NCI-H2196 treated with DMSO at 0.1 percent for 48 hours (cell line): ENCODE measurements at regions not wholly inside any gene's neighbourhood (a gene's known extent, or its start where the extent isn't known, plus 50 kb on each side); places are given as distances from the start of the nearest gene placed in this dataset.

ENCODE experiments used
- DNase-seq: peaks from one replicate; lab custom pipeline; 2025; ENCODE audit not compliant: unreplicated experiment; lab: John Stamatoyannopoulos, UW

DNA sequence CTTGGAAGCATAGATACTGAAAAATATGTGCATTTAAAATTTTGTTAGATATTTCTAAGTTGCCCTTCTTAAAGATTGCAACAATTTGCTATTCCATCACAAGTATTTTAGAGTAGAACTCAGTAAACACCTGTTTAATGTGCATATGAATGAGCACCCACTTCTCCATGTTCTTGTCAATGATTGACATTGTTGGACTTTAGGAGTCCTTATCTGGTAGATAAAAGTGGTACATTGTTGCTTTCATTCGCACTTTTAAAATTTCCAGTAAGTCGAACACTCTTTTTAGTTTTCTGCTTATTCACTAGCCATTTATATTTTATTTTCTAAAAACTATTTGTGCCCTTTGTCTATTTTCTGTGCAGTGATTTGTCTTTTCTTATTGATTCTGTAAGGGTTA lies 478.3 kb downstream of the SOX2 start:
- no peak for DNase-seq

DNA sequence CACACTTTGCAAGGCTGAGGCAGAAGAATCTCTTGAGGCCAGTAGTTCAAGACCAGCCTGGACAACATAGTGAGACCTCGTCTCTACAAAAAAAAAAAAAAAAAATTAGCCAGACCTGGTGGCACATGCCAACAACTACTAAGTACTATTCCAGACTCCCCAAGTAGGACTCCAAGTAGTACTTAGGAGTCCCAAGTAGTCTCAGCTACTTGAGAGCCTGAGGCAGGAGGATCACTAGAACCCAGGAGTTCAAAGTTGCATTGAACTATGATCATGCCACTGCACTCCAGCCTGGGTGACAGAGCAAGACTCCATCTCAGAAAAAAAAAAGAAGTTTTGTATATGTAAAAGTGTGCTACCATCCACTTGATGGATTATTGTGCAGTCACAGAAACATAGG lies 486.6 kb downstream of the SOX2 start:
- DNase-seq: no peak

DNA sequence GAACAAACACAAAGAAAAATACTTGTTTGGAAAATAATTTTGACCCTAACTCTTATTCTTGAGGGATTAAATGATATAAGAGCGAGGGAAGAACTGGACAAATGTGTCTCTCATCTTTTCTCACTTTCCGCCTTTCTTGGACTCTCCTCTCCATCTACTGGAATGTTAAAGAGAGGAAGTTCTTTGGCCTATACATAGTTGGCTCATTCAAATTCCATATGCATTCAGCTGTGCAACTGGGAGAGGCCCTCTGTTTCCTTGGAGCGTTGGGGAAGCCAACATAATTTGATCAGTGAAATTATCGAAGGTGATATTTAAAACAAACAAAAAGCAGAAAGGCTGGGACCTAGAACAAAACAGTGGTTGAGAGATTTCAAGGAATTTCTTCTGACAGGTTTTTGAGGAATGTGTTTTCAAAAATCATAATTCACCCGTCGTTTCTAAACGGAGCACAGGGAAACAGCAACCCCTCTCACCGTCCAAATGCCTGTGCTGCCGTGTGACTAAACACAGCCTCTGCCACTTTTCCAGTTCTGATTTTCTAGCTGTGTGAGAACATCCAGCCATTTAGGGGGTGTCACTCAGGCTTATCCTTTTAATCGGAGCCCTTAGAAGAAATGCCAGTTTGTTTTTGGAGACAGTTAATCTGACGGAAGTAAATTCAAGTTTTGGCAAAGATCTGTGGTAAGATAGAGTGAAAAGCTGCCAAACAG lies 489.9 kb downstream of the SOX2 start:
- no peak for DNase-seq

DNA sequence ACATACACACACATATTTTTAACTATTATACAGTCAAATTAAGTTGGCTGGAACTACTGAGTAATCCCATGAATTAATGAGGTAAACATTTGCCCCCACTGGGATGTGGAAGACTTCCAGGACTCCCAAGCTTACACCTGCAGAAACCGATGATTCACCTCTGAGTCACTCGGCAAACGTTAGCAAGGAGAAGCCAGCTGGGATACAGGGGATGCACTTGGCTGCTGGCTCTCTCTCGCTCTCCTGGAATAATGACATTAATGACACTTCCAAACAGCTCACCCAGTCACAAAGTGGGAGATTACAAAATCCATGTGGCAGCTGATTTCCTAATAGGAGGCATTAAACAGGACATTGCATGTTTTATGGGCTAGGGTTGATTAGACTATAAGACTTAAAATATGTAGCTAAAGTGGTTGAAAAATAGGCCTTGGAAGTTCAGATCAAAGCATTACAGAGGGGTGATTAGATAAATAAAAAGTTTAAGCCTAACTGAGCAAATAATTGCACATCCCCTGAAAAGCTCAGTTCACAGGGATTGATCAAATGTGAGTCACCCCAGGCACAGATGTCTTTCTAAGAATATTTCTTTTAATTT lies 500.9 kb downstream of the SOX2 start:
- DNase-seq: peak; percentile 96

DNA sequence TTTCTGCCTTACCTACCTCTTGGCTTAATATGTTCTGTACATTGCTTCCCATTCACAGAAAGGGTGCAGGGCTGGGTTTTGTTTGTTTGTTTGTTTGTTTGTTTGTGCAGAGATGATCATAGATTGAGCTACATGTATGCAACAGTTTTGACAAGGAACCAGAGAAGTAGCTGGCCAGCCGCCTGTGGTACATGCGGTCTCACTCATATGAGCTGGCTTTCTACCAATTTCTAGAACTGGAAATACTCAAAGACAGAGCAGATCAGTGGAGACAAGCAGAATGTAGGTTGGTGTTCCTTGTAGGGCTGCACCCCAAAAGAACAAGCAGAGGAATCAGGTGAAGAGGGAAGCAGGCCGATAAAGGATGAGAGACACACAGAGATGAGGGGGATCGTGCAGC lies 502.7 kb downstream of the SOX2 start:
- no peak for DNase-seq

DNA sequence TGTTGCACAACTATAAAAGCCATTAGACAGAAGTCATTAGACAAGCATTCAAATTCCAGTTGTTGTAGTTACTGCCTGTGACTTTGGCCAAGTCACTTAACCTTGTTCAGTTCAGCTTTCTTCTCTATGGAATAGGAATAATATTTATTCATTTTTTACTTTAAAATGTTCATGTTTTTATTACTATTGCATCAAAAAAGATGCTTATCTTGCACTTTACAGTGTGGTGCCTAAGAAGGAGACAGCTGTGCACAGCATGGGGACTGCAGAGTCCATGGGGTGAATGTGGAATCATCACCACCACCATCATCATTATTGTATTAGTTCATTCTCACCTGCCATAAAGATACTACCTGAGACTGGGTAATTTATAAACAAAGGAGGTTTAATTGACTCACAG lies 504.2 kb downstream of the SOX2 start:
- DNase-seq: no peak

DNA sequence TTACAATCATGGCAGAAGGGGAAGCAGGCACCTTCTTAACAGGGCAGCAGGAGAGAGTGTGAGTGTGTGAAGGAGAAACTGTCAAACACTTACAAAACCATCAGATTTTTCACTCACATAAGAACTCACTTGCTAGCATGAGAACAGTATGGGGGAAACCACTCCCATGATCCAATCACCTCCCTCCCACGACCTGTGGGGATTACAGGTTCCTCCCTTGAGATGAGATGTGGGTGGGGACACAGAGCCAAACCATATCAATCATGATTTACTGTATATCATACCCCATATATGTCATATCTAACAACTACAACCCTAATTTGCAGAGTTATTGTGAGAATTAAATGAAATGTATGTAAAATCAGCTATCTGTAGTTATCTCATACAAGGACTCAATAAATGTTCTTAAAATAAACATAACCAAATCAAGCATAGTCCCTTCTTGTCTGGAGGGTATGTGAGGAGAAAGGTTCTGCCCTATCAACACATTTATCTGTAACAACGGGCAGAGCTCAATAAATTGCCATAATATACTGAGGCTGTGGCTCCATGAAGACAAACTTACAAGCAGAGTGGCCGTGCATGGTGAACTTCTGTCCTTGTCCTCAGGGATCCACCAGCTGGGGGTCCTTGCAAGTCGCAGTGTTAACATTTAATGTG lies 504.7 kb downstream of the SOX2 start:
- no peak for DNase-seq

DNA sequence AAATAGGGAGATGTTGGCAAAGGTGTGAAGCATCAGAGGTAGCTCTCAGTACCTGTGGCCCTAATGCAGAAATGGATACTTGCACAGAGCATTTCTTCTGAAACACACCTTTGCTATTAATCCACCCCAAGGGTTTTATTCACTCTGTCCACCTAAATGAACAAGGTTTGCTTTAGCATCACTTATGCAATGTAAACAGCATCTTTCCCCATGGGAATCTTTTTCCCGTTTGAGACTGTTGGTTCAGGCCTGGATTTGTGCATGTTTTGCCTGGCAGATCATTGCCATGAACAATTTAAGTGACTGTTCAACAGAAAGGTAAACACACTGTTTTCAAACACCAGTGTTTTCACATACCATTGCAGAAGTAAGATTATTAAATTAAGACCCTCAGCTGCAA lies 508.3 kb downstream of the SOX2 start:
- DNase-seq: no peak

DNA sequence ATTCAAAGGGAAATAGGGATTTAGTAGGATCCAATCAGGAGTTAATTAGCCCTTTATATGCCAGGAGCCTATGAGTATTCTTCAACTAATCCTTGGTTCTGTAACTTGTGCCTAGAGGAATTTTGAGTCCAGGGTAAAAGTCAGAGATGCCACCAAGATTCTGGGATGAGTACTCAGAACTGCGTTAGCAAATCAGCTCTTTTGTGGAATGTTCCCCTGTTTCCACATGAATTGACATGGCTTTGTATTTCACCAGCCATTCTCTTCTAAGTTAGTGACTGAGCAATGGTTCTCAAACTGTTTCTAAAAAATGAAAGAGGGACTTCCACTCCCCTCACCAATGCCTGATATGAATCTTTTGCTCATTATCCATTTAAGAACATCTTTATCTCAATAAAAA lies 508.7 kb downstream of the SOX2 start:
- DNase-seq: no peak

DNA sequence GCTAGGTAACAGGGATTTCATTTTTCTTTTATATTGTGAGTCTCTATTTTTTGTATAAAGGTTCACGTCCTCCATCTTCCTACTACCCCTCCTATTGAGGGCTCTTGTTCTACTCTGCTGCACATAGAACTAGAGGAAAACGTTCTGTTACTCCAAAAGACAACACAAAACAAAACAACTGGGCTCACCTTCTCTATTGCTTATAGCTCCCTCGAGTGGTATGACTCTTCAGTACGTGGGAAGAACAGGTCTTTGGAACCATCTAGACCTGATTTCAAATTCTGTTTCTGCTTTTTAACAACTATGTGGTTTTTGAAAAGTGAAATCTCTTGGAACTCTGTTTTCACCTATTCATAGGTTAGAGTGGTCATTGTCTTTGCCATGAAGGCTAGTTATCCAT lies 515.3 kb downstream of the SOX2 start:
- DNase-seq: no peak

DNA sequence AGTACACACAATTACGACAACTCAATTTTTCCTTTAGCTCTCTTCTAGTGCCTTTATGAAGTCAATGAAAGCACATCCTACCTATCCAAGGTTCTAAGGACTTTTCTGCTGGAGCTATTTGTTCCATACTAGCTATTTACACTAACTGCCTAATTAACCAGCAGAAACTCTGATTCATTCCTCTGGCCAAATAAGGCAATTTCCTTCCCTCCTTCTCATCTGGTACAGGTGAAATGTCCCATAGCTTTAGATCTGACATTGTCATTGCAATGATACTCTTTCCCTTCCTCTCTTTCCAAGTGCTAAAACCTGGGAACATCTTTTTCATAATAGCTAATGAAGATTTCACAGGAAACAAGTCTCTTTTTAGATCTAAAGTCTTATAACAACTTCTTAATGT lies 521.7 kb downstream of the SOX2 start:
- no peak for DNase-seq

DNA sequence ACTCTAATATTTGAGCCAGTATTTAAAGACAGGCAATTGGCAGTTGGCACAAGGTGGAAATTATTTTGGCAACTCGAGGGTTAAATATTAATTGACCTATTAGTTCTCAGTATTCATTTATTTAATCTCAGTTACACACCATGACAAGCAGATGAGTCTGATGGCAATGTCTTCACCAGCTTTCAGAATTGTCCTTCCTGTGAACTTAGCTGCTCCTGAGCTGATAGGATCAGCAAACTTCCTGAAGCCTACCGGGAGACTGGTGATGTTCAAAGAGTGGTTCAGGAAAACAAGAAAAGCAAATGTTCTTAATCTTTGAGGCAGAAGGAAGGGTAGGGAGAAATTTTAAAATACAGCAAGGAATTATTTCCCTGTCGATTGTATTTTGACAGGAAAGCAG lies 522.2 kb downstream of the SOX2 start:
- DNase-seq: no peak

DNA sequence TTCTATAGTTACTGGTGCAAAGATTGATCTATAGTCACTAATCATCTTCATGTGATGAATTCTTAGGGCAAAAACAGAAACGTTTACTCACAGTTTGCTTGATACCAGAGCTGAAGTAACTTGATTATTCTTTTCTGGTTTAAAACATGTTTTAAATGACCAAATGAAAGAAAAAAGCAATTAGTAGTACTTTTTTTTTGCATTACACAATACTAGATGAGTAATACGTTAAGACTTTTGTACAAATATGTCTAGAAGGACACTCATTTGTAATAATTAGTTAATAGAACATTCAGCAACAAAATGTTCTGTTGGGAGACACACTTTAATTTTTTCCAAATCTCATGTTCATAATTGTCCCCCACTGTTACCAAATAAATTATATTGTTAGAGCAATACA lies 523.2 kb downstream of the SOX2 start:
- no peak for DNase-seq

DNA sequence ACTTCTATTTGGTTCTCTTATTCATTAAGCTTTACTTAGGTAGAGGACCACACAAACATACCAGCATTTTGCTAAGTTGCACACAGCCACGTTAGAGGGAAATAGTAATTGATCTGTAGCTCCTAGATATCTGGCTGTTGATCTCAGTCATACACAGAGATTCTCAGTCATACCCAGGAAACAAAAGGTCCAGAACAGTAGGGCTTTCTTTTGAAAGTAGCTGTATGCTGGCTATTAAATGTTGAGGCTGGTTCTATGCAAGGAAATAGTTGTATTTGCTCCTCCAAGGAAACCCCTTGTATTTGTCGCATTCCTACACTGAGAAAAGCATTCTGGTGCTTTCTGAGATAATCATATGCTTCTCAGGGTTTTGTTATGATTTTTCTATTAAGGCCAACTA lies 523.8 kb downstream of the SOX2 start:
- no peak for DNase-seq

DNA sequence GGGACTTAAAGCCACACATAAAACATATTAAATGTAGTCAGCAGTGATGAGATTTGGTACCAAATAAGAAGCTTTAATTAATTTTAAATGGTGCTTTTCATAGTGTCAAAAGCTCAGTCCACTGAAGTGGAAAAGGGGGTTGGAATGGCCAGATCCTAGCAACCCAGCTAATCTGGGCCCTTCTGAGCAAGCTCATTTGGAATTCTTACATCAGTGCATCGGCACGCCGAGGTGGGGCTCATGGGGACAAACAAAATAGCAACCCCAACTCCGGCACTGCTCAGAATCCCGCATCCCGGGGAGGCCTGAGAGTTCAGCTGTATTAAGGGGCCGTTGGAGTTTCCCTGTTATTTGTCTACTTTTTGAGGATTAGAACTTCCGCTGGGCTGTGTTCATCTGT lies 526.4 kb downstream of the SOX2 start:
- no peak for DNase-seq

DNA sequence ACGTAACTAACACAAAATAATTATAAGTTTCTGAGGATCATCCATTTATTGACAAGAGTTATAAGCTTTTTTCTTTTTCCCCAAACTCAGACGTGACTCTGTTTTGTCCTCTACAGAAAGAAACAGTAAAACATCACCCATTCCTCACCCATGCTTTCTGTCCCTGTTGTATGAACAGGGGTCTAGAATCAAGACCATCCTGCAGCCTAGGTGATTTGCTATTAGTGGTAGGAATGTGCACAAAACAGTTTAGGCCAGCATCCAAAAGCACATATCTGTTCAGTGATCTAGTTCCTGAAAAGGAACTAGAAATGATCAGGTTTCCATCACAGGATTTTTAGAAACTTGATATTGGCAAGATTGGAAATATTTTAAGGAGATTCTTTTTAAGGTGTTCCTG lies 527.6 kb downstream of the SOX2 start:
- DNase-seq: no peak

DNA sequence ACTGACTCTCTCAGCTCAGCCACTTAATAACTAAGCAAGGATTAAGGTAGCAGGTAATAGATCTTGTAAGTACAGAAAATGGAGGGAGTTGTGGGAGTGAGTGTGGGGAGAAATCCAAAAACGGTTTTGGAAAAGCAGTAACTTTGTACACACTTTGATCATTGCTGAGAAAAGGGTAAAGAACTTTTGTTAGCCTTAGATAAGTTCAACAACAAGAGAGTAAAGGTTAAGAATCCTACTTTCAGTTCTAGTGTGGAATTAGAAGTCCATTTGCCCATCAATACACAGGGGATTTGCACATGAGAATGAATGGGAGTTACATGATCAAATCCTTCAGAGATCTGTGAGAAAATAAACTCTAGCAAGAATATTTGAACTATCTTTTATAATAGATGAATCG lies 528.7 kb downstream of the SOX2 start:
- no peak for DNase-seq

DNA sequence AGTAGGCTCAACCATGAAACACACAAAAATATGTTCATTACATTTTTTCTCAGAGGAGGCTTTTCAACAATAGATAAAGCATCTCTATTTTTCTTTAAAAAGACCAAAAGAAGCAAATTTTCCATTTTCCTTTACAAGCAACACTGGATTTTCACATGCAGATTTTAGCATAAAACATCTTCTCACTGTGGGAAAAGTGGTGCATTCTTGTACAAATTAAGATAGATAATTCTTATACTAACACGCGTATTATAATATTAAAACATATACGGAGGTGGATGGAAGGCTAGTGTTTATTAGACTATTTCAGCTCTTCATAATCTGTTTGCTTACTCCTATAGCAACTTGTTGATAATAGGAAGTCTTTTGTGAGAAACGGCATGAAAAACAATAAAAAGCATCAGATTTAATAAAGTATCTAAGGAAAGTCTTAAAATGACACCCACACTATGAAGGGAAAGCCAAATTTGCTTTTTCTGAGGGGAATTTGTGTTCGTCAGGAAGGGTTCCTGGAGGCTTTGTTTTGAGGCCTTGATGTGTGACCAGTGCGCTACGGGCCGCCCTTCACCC lies 529.6 kb downstream of the SOX2 start:
- no peak for DNase-seq

DNA sequence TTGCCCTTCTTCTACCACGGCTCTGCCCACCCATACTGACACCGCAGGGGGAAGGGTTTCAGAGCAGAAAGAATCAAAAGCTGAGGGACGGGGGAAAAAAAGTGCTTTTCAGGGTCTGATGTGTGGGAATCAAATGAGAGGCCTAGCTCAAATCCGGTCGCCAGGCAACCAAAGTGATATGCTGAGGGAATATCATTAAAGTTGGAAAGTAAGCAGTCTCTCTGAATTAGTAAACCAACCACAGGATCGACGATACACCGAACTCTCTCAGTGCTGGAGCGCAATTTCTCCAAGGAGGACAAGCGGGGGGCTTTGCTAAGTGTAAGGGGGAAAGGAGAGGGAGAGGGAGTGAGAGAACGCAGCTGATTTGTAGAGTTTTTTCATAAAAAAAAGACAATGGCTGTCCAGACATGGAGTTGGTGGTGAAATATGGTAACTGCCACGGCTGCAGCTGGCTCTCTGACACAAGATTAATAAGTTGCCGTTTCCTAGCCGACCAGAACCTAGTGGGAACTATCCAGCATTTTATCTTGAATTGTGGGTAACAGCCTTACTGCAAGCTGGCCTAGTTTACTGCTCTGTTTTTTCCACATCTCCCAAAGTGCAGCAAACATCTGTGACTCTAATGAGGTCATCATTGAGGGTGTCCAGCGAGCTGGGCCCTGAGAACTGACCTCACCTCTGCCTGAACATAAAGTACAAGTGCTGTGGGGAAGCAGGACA lies 530.2 kb downstream of the SOX2 start:
- no peak for DNase-seq

DNA sequence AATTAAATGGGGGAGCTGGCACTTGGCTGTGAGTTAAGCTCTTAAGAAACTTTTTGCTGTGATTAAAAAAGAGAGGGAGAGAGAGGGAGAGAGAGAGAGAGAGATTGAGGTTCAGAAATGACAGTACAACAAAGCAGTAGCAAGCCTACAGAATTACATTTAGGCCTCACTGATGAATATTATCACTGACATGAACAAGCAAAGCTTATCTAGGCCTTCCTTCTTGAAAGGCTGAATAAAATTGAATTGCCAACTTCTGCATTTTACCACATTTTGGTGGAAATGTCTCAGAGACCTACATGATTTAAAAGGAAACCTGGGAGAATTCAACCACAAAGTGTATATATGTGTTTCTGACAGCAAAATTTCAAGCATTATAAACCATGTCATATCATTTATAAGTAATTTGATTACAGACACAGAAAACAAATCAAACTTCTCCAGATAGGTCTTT lies 530.8 kb downstream of the SOX2 start:
- no peak for DNase-seq

DNA sequence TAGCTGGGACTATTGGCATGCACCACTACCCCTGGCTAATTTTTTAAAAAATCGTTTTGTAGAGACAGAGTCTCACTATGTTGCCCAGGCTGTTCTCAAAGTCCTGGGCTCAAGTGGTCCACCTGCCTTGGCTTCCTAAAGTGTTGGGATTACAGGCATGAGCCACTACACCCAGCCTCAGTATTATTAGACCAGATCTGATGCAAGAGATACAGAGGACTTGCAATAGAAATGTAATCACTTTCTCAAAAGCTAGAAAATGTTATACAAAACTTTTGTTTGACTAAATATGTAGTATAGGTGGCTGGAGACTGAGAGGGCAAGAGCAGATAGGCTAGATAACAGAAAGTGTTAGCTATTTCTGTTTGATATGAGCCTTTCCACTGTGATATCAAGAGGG lies 531.9 kb downstream of the SOX2 start:
- DNase-seq: no peak
